BJ (cell line): ENCODE measurements at regions not wholly inside any gene's neighbourhood (a gene's known extent, or its start where the extent isn't known, plus 50 kb on each side); places are given as distances from the start of the nearest gene placed in this dataset.

Experiments
- CTCF ChIA-PET: fragments of 350-600 bp; formaldehyde crosslinking; extraction: SDS; loops from one replicate; lab custom pipeline; 2021; ENCODE audit warnings: antibody characterized with exemption, inconsistent platforms; lab: Yijun Ruan, JAX
- POLR2A ChIA-PET: fragments of 300-600 bp; sonication (Branson Sonifier 250); formaldehyde crosslinking; extraction: SDS; loops from one replicate; lab custom pipeline; 2021; ENCODE audit warnings: antibody characterized with exemption; lab: Charles Lee
- DNase-seq: peaks from one replicate; pipeline ENCODE4 v3.0.0-alpha.2; 2011; ENCODE audit warnings: low read depth
- H3K27me3 ChIP-seq: 2 replicates; pipeline ENCODE4 v1.6.0; 2011; ENCODE audit warnings: low read length; ENCODE audit not compliant: control insufficient read depth, insufficient read depth
- H3K36me3 ChIP-seq: 2 replicates; pipeline ENCODE4 v1.5.1; 2011; ENCODE audit warnings: low read length; ENCODE audit not compliant: control insufficient read depth, insufficient read depth
- H3K4me3 ChIP-seq: 2 replicates; pipeline ENCODE4 v1.5.1; 2011; ENCODE audit warnings: low read depth, mild to moderate bottlenecking, control low read depth, low read length
- CTCF ChIP-seq: IDR thresholded peaks from 2 replicates; pipeline ENCODE4 v1.5.1; 2011; ENCODE audit warnings: low read depth, mild to moderate bottlenecking, control low read depth, inconsistent platforms, low read length, moderate library complexity; ENCODE audit not compliant: insufficient read depth

GRCh38 chr6:5898563-5898962 is 108.2 kb downstream of the NRN1 start:
- no peaks in the 10 kb centered on the region for H3K27me3 ChIP-seq
- DNase-seq, result no peak
- no peak overlapping the region for H3K4me3 ChIP-seq
- TF ChIP-seq CTCF, result no peak
- ChIA-PET CTCF (no interaction called here), POLR2A (no interaction called here)
- H3K36me3 ChIP-seq, result no peaks in the 10 kb centered on the region

GRCh38 chr6:5898102-5898501 is 108.6 kb downstream of the NRN1 start:
- POLR2A ChIA-PET, result no interaction called here
- no peaks in the 10 kb centered on the region for H3K36me3 ChIP-seq
- TF ChIP-seq CTCF, result no peak
- no peak for DNase-seq
- no peak overlapping the region for H3K4me3 ChIP-seq
- CTCF ChIA-PET, result no interaction called here
- no peaks in the 10 kb centered on the region for H3K27me3 ChIP-seq

GRCh38 chr6:5896476-5897200 is 110.1 kb downstream of the NRN1 start:
- ChIA-PET POLR2A (no interaction called here), CTCF (no interaction called here)
- no peak for DNase-seq
- no peak for TF ChIP-seq CTCF
- Histone ChIP-seq H3K36me3 (no peaks in the 10 kb centered on the region), H3K27me3 (no peaks in the 10 kb centered on the region), H3K4me3 (no peak overlapping the region)

GRCh38 chr6:5894357-5894756 is 112.4 kb downstream of the NRN1 start:
- ChIA-PET POLR2A (no interaction called here), CTCF (no interaction called here)
- H3K36me3 ChIP-seq, result no peaks in the 10 kb centered on the region

GRCh38 chr6:5893295-5893694 is 113.4 kb downstream of the NRN1 start:
- ChIA-PET CTCF (no interaction called here), POLR2A (no interaction called here)
- no peak for DNase-seq
- Histone ChIP-seq H3K4me3 (no peak overlapping the region), H3K36me3 (no peaks in the 10 kb centered on the region), H3K27me3 (no peaks in the 10 kb centered on the region)
- no peak for TF ChIP-seq CTCF

More at GRCh38 chr6:5894357-5894756, 112.4 kb downstream of the NRN1 start:
- no peak for DNase-seq
- H3K4me3 ChIP-seq, result no peak overlapping the region
- no peak for TF ChIP-seq CTCF
- H3K27me3 ChIP-seq, result no peaks in the 10 kb centered on the region
